Omental fat pad (tissue), 3 donors: ENCODE measurements at regions not wholly inside any gene's neighbourhood (a gene's known extent, or its start where the extent isn't known, plus 50 kb on each side); places are given as distances from the start of the nearest gene placed in this dataset.

ENCODE experiments used
- ATAC-seq: fragments of 150-250 bp; one replicate; pipeline ENCODE4 v1.9.1; 2016; ENCODE audit warnings: mild to moderate bottlenecking, moderate library complexity; ENCODE audit not compliant: low FRiP score
- DNase-seq: peaks from one replicate; pipeline ENCODE4 v3.0.0-alpha.2; 2019; ENCODE audit warnings: low spot score
- TF ChIP-seq, protein P1 (sequence below), 3 donors: fragments of 450-650 bp; IDR thresholded peaks; one replicate each; pipeline ENCODE4 v1.5.1; 2016 to 2017; ENCODE audit warnings: antibody characterized with exemption in 3 of 3, mild to moderate bottlenecking in 3 of 3, moderate library complexity in 2 of 3

- DNase-seq, result no peak
- no peak for ATAC-seq
- TF ChIP-seq, protein P1, sequence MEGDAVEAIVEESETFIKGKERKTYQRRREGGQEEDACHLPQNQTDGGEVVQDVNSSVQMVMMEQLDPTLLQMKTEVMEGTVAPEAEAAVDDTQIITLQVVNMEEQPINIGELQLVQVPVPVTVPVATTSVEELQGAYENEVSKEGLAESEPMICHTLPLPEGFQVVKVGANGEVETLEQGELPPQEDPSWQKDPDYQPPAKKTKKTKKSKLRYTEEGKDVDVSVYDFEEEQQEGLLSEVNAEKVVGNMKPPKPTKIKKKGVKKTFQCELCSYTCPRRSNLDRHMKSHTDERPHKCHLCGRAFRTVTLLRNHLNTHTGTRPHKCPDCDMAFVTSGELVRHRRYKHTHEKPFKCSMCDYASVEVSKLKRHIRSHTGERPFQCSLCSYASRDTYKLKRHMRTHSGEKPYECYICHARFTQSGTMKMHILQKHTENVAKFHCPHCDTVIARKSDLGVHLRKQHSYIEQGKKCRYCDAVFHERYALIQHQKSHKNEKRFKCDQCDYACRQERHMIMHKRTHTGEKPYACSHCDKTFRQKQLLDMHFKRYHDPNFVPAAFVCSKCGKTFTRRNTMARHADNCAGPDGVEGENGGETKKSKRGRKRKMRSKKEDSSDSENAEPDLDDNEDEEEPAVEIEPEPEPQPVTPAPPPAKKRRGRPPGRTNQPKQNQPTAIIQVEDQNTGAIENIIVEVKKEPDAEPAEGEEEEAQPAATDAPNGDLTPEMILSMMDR (IDR thresholded peaks at IDR 0.05), result no peak
Observed at GRCh38 chr9:4404156-4404555, 86.1 kb upstream of the SLC1A1 start.

DNA sequence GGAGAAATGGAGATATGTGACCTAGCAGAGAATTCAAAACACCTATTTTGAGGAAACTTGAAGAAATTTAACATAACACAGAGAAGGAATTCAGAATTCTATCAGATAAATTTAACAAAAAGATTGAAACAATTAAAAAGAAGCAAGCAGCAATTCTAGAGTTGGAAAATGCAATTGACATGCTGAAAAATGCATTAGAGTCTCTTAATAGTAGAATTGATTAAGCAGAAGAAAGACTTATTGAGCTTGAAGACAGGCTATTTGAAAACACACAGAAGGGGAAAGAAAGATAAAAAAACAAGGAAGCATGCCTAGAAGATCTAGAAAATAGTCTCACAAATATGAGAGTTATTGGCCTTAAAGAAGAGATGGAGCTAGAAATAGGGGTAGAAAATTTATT is 87.8 kb upstream of the SLC1A1 start:
- TF ChIP-seq, protein P1 (IDR thresholded peaks at IDR 0.05), result no peak
- no peak for DNase-seq
- ATAC-seq, result no peak

- DNase-seq, result no peak
- ATAC-seq, result no peak
- TF ChIP-seq, protein P1 (IDR thresholded peaks at IDR 0.05), result no peak
Observed at GRCh38 chr9:4400731-4401130, 89.5 kb upstream of the SLC1A1 start.

GRCh38 chr9:4397917-4398316 is 92.4 kb upstream of the SLC1A1 start:
- no peak for ATAC-seq
- no peak for DNase-seq
- TF ChIP-seq, protein P1 (IDR thresholded peaks at IDR 0.05), result no peak

GRCh38 chr9:4393806-4394523 is 94.1 kb upstream of the GLIS3 start:
- TF ChIP-seq, protein P1 (IDR thresholded peaks at IDR 0.05), result no peak
- no peak for DNase-seq
- ATAC-seq, result no peak

GRCh38 chr9:4389755-4390154 is 89.9 kb upstream of the GLIS3 start:
- TF ChIP-seq, protein P1 (IDR thresholded peaks at IDR 0.05), result no peak
- ATAC-seq, result no peak
- no peak for DNase-seq

DNA sequence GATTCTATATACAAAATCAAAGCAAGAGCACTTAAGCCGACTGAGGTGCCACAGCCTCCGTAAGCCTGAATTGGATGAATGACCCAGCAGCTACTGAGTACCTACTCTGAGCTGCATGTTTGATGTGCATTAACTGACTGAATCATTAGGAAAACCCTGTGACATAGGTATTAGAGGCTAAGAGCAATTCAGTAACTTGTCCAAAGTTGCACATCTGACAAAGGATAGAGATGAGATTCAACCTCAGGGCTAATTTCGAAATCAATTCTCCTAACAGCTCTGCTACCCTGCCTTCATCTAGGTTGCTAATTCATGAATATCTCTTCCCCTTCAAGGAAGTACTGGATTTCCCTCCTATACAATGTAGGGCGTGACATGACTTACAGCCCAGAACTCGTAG is 89.1 kb upstream of the GLIS3 start:
- DNase-seq (no peak), ATAC-seq (no peak)
- TF ChIP-seq, protein P1 (IDR thresholded peaks at IDR 0.05), result no peak
